ENCODE measurements at regions not wholly inside any gene's neighbourhood (a gene's known extent, or its start where the extent isn't known, plus 50 kb on each side); places are given as distances from the start of the nearest gene placed in this dataset.

DNA sequence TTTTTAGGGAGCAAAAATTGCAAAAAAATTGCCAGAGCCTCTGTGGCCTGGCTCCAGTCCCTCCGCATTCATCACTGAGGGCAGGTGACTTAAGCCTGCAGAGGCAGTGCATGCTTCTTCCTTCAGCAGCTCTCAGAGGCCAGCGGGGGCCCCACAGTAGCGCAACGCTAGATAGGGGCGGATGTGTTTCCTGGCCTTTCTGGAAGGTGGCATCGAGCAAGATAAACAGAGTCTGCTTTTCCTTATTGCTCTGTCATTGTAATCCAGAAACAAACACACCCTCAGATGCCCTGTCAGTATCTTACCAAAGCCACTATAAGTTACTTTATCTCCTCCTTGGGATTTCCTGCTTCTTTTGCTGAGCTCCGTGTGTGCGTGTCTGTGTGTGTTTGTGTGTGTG, 75.5 kb upstream of the IRX6 start:
- no peak for TF ChIP-seq POLR2AphosphoS5 (IDR thresholded peaks at IDR 0.05; ENCODE audit: low read depth, low read length)
- TF ChIP-seq POLR2A (IDR thresholded peaks at IDR 0.05; ENCODE audit: low read depth, low read length): no peak

All from GM12892 (cell line).